ENCODE measurements at regions not wholly inside any gene's neighbourhood (a gene's known extent, or its start where the extent isn't known, plus 50 kb on each side); places are given as distances from the start of the nearest gene placed in this dataset.

DNA sequence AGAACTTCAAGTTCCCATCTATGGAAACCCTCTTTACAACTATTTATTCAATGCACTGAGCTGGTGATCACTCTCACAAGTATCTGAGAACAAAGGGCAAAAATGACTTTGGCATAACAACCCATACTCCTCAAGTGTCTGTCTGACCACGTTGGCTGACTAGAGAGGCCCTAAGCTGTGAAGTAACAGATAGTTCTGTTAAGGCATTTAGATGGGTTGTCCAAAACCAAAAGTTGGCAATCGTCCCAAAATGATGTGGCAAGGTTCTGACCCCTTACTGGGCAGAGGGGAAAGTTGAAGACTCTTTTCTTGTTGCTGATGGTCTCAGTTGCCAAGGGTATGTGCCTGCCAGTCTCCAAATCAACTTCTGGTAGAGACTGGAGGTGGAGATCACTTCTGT is 524.8 kb downstream of the PPARGC1A start:
- H2BK20ac ChIP-seq (ENCODE audit: low read depth, low read length), result no peak overlapping the region
- H3K4me2 ChIP-seq (ENCODE audit: low read depth, low read length), result no peak overlapping the region
- no peak overlapping the region for H3K18ac ChIP-seq (ENCODE audit: low read depth, low read length)
- no peak overlapping the region for H2AK5ac ChIP-seq (ENCODE audit: low read depth, low read length)
- no peaks in the 10 kb centered on the region for H3K9me1 ChIP-seq (ENCODE audit: insufficient read depth, low read length)
- no peak overlapping the region for H3K23ac ChIP-seq (ENCODE audit: low read depth, low read length)
- no peak overlapping the region for H3K56ac ChIP-seq (ENCODE audit: extremely low read depth, insufficient read depth, low read length)
- BruUV-seq (replicated peaks), result no TSS peak
- H3K9ac ChIP-seq (ENCODE audit: low read depth, low read length), result no peak overlapping the region
- TF ChIP-seq, protein P1, sequence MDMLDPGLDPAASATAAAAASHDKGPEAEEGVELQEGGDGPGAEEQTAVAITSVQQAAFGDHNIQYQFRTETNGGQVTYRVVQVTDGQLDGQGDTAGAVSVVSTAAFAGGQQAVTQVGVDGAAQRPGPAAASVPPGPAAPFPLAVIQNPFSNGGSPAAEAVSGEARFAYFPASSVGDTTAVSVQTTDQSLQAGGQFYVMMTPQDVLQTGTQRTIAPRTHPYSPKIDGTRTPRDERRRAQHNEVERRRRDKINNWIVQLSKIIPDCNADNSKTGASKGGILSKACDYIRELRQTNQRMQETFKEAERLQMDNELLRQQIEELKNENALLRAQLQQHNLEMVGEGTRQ (IDR thresholded peaks at IDR 0.05; ENCODE audit: low read depth, low read length), result no peak
- TF ChIP-seq FOS (IDR thresholded peaks at IDR 0.05; ENCODE audit: low read depth, low read length) (no peak), RCOR1 (IDR thresholded peaks at IDR 0.05; ENCODE audit: insufficient replicate concordance, low read length) (no peak), SMC3 (IDR thresholded peaks at IDR 0.05; ENCODE audit: low read depth, low read length) (no peak), MAZ (IDR thresholded peaks at IDR 0.05; ENCODE audit: borderline replicate concordance, low read depth, low read length) (no peak), MXI1 (IDR thresholded peaks at IDR 0.05; ENCODE audit: borderline replicate concordance, low read depth, low read length) (no peak), CHD1 (IDR thresholded peaks at IDR 0.05; ENCODE audit: low read depth, low read length) (no peak), RFX5 (IDR thresholded peaks at IDR 0.05; ENCODE audit: low read depth, low read length) (no peak), POLR2A (IDR thresholded peaks at IDR 0.05; ENCODE audit: low read depth, low read length) (no peak), BHLHE40 (IDR thresholded peaks at IDR 0.05; ENCODE audit: low read depth, low read length) (no peak), MAFK (IDR thresholded peaks at IDR 0.05; ENCODE audit: low read depth, low read length) (no peak), RAD21 (IDR thresholded peaks at IDR 0.05; ENCODE audit: low read length) (no peak), CEBPB (IDR thresholded peaks at IDR 0.05; ENCODE audit: low read depth, low read length) (no peak), NFE2L2 (IDR thresholded peaks at IDR 0.05; ENCODE audit: low read depth, low read length) (no peak)
- TF ChIP-seq, protein P2, sequence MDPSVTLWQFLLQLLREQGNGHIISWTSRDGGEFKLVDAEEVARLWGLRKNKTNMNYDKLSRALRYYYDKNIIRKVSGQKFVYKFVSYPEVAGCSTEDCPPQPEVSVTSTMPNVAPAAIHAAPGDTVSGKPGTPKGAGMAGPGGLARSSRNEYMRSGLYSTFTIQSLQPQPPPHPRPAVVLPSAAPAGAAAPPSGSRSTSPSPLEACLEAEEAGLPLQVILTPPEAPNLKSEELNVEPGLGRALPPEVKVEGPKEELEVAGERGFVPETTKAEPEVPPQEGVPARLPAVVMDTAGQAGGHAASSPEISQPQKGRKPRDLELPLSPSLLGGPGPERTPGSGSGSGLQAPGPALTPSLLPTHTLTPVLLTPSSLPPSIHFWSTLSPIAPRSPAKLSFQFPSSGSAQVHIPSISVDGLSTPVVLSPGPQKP (IDR thresholded peaks at IDR 0.05; ENCODE audit: borderline replicate concordance, low read depth, low read length), result no peak
- TF ChIP-seq, protein P3, sequence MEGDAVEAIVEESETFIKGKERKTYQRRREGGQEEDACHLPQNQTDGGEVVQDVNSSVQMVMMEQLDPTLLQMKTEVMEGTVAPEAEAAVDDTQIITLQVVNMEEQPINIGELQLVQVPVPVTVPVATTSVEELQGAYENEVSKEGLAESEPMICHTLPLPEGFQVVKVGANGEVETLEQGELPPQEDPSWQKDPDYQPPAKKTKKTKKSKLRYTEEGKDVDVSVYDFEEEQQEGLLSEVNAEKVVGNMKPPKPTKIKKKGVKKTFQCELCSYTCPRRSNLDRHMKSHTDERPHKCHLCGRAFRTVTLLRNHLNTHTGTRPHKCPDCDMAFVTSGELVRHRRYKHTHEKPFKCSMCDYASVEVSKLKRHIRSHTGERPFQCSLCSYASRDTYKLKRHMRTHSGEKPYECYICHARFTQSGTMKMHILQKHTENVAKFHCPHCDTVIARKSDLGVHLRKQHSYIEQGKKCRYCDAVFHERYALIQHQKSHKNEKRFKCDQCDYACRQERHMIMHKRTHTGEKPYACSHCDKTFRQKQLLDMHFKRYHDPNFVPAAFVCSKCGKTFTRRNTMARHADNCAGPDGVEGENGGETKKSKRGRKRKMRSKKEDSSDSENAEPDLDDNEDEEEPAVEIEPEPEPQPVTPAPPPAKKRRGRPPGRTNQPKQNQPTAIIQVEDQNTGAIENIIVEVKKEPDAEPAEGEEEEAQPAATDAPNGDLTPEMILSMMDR (conservative IDR thresholded peaks at IDR 0.05; ENCODE audit: low read depth, low read length), result no peak
- H3K4ac ChIP-seq (ENCODE audit: low read depth, low read length), result no peak overlapping the region
- no peak overlapping the region for H4K5ac ChIP-seq (ENCODE audit: low read depth, low read length)
- no peak overlapping the region for H2AK9ac ChIP-seq (replicated peaks; ENCODE audit: low read depth, low read length, poor library complexity)
- H4K20me1 ChIP-seq (ENCODE audit: insufficient read depth, low read length), result no peaks in the 10 kb centered on the region
- H2BK5ac ChIP-seq (ENCODE audit: low read depth, low read length, poor library complexity, severe bottlenecking), result no peak overlapping the region
- no peak overlapping the region for H3K4me3 ChIP-seq (ENCODE audit: insufficient read depth, low read depth, low read length)
- H3K14ac ChIP-seq (replicated peaks; ENCODE audit: low read depth, low read length), result no peak overlapping the region
- no peak for ATAC-seq (ENCODE audit: low read depth)
- no CpG with 5 or more reads among the region's 2 CpGs for WGBS, 2 experiments (ENCODE audit: extremely low coverage in 2 of 2, insufficient read length in 1 of 2)
- H3K27me3 ChIP-seq (ENCODE audit: control insufficient read depth, insufficient read depth, low read length), result no peaks in the 10 kb centered on the region
- H2BK120ac ChIP-seq (ENCODE audit: low read depth, low read length), result no peak overlapping the region
- no peak overlapping the region for H2BK15ac ChIP-seq (ENCODE audit: low read depth, low read length)
- no peak for DNase-seq
- no peaks in the 10 kb centered on the region for H3K36me3 ChIP-seq (ENCODE audit: control insufficient read depth, insufficient read depth, low read length)
- H3K27ac ChIP-seq (ENCODE audit: insufficient read depth, low read length), result no peak overlapping the region
- ChIA-PET POLR2A (ENCODE audit: unreplicated experiment) (no interaction called here), CTCF (no interaction called here)
- H4K8ac ChIP-seq (ENCODE audit: low read depth in 2 of 2, low read length in 2 of 2), result no peak overlapping the region
- dilution Hi-C loops (cut with HindIII; ENCODE audit: low sequenced_read_pairs, unreplicated experiment) (no loop called here), in situ Hi-C loops (cut with MboI; ENCODE audit: low sequenced_read_pairs) (no loop called here), intact Hi-C loops (cut with micrococcal nuclease) (no loop called here)
- peaks cover 4% of the 10 kb centered on the region; the same call in 1 of the 2 replicates for H3K9me3 ChIP-seq (ENCODE audit: control insufficient read depth, insufficient read depth, low read length)
- no peaks in the 10 kb centered on the region for H3K79me1 ChIP-seq (ENCODE audit: low read depth in 1 of 2, low read length in 2 of 2)
- H2AFZ ChIP-seq (replicated peaks; ENCODE audit: low read length, poor library complexity), result no peak overlapping the region
- H3K4me1 ChIP-seq (ENCODE audit: control insufficient read depth, insufficient read depth, low read length), result no peaks in the 10 kb centered on the region
- no peak overlapping the region for H4K91ac ChIP-seq (ENCODE audit: insufficient read depth, low read depth, low read length)
